ENCODE measurements at regions not wholly inside any gene's neighbourhood (a gene's known extent, or its start where the extent isn't known, plus 50 kb on each side); places are given as distances from the start of the nearest gene placed in this dataset.

DNA sequence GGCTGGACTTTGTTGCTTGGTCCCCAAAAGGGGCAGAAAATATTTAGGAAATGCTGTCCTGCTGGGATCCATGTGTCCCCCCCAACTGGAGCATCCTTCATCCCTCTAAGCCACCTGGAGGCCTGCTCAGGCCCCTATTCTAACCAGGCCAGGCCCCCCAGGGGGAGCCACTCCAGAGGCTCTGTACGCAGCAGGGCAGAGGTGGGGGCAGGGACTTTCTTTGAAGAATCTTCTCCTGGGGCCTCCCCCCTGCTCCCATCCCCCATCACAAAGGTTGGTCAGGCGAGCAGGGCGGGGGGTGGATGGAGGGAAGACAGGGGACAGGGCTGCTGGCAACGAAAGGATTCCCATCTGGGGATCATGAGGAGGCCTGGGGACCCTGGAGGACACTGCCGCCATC is 170.8 kb downstream of the MN1 start:
- DNase-seq (ENCODE audit: low read depth, low spot score) = no peak

DNA sequence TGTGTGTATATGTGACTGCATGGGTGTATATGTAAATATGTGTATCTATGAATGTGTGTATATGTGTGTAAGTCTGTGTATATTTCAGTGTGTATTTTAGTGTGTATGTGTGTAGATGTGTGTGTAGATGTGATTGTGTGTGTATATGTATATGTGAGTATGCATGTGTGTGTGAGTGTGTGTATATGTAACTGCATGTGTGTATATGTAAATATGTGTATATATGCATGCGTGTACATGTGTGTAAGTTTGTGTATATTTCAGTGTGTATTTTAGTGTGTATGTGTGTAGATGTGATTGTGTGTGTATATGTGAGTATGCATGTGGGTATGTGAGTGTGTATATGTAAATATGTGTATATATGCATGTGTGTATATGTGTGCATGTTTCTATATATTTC is 169.9 kb downstream of the MN1 start:
- no peak for DNase-seq (ENCODE audit: low read depth, low spot score)

DNA sequence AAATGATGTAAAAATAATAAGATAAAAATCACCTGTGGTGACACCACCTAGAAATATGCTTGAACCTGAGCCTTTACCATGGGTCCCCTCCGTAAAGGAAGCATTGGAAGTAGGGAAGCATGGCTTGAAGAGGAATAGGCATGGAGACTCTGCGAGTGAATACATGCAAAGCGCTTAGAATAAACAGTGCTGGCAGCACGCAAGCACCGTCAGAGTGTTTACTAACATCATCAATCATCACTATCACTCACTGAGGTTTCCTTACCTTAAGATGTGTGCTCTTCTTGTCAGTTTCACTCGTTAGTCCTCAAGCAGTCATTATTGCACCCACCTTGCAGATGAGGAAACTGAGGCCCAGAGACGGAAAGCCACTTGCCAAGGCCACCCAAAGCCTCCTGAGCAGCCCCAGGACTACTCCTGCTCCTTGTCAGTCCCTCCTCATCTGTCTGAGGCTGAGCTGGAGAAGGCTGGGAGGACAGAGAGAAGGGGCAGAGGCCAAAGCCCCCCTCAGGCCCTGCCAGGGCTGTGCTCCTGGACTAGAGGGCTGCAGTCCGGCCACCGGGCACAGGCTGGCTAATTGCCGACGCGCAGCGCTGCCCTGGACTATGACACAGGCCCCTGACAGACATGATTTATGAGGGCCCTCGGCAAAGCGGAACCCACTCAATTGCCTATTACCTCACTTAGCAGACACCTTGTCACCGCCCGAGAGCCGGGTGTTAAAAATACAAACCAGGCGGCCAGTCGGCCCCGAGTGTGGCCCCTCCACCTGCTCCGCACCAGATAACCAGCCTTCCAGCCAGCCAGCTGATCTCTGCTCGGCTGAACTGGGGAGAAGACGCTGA is 168.9 kb downstream of the MN1 start:
- DNase-seq (ENCODE audit: low read depth, low spot score) = no peak

- DNase-seq (ENCODE audit: low read depth, low spot score) = no peak
These were observed 168.2 kb downstream of the MN1 start for GRCh38 chr22:27633296-27633871.

DNA sequence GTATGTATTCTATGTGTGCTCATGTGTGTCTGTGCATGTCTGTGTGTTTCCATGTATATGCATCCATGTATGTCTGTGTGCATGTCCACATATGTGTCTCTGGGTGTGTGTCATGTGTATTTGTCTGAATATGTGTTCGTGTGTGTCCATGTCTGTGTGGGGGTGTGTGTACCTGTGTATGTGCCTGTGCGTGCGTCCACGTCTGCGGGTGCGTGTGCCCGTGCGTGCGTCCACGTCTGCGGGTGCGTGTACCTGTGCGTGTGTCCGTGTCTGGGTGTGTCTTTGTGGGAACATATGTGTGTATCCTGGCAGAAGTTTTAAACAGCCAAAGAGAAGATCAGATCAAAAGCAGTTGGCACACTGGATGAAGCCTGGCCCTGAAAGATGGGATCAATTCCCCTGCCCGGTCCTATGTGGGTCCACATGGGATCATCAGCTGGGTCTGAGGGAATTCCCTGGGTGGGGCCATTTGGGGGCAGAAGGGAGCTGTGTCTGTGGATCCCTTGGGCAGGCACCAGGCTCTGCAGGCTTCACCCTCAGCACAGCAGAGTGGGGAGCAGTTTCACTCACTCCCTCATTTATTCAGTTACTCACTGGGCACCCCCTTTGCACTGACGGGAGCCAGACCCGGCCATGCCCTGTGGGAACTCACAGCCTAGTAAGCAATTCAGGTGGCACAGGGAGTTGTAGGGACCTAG is 167.4 kb downstream of the MN1 start:
- no peak for DNase-seq (ENCODE audit: low read depth, low spot score)

DNA sequence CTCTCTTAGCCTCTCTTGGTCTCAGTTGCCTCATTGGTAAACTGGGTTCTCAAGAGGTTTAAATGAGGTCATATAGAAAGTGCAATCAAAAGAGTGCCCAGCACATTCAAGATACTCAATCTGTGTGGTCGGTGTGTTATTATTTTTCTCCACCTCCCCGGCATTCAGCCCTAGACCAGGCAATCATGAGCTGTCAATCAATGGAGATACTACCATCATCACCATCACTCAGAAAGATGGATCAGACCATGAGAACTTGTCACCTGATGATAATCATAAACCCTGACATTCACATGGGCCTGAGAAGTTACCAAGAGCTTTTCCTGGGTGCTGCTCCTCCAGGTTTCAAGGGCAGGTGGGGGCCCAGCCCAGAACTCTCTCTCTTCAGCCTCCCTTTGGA is 166.1 kb downstream of the MN1 start:
- no peak for DNase-seq (ENCODE audit: low read depth, low spot score)

DNA sequence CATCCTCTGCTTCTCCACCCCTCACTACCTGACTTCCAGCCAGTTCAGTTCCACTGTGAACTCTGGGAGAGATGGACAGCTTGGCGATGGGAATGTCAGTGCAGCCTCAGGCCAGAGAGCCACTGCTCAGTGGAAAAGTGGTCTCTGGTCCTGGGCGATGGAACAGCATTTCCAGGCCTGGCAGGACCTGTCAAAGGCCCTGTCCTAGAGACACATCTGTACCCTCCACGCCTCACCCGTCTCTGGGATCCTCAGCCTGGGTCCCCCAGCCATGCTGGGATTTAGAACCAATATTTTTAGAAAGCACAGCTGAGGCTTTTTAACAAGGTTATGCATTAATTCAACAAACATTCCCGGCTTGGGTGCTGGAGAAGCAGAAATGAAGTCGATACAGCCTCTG is 165.7 kb downstream of the MN1 start:
- no peak for DNase-seq (ENCODE audit: low read depth, low spot score)

GRCh38 chr22:27636716-27637508 is 164.6 kb downstream of the MN1 start:
- no peak for DNase-seq (ENCODE audit: low read depth, low spot score)

DNA sequence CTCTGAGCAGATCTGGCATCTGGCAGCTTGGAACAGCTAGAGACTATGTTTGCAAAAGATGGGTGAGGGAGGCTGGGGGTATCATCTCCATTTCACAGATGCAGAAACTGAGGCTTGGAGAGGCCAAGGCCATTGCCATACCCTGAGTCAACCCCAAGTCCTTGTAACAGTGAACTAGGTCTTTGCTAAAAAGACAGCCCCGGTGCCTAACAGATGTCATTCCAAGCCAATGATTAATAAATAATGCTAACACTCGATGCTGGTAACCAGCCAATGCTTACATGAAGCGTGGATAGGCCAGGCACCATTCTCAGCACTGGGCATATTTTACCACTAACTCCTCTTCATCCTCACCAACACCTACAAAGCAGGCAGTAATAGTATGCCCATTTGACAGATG is 164.0 kb downstream of the MN1 start:
- DNase-seq (ENCODE audit: low read depth, low spot score) = no peak

DNA sequence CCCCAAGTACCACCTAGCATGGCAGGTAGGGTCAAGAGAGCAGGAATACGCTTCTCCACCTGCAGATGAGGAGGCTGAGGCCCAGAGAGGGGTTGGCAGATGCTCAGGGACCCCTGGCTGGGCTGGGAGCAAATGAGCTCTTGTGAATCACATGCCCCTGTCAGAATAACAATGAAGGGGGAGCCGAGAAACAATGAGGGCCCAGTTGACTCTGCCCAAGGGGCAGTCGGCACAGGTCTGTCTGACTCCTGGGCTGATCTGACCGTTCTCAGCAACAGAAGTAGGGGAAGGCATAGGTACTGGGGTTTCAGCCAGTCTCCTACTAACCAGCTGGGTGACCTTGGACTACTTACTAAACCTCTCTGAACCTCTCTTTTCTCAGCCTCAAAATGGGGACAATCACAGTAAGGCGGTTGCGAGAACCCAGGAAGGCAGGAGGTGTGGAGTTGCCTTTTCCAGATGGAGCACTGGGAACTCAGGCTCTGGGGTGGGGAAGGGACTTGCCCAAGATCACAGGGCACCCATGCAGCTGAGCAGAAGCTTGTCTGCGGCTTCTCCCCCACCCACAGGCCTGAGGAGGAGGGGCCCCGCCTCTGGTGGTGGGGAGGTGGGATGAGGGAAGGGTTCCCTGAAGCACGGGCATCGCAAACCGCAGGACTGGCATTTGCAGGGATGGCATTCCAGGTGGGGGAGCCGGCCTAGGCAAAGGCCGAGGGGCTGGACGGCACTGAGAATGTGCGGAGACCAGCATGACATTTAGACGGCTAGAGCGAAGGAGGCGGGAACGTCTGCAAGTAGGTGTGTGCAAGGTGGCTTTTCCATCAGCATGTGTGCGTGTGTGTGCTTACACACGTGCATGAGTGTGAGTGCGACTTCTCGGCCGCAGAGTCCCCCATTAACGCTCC is 163.0 kb downstream of the MN1 start:
- no peak for DNase-seq (ENCODE audit: low read depth, low spot score)

- DNase-seq (ENCODE audit: low read depth, low spot score) = peak; percentile 90
These were observed 162.1 kb downstream of the MN1 start for GRCh38 chr22:27639248-27640086.

- DNase-seq (ENCODE audit: low read depth, low spot score) = no peak
These were observed 160.3 kb downstream of the MN1 start for GRCh38 chr22:27641049-27641795.

DNA sequence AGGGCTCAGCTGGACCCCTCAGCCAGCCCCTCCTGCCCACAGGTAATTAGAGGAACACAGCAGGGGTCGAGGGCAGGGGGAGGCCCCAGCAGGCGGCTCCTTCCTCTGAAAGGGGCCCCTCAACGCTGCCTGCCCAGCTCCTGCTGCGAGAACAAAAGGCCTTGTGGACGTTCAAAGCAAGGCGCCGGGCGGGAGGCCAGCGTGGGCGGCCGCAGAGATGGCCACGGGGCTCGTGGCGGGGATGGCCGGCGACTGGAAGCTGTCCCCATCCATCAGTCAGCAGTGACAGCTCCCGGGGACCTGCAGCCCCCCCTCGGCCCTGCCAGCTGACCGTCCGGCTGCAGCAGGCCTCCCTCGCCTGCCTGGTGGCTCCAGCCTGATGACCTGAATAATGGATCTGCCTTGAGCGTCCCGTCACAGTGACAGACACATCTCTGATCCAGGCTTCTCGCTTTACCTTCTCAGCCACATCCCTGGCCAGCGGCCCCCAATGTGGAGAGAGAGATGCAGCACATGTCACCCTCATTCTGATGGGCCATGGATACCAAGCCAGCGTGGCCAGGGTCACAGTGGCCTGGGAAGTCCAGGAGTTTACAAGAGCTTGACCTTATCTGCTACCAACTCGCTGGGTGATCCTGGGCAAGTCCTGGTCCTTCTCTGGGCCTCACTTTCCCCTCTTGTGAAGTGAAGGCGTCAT is 159.3 kb downstream of the MN1 start:
- DNase-seq (ENCODE audit: low read depth, low spot score) = no peak

GRCh38 chr22:27643907-27644306 is 157.6 kb downstream of the MN1 start:
- DNase-seq (ENCODE audit: low read depth, low spot score) = no peak

GRCh38 chr22:27644566-27644965 is 157.0 kb downstream of the MN1 start:
- DNase-seq (ENCODE audit: low read depth, low spot score) = no peak

GRCh38 chr22:27647540-27647939 is 154.0 kb downstream of the MN1 start:
- no peak for DNase-seq (ENCODE audit: low read depth, low spot score)

DNA sequence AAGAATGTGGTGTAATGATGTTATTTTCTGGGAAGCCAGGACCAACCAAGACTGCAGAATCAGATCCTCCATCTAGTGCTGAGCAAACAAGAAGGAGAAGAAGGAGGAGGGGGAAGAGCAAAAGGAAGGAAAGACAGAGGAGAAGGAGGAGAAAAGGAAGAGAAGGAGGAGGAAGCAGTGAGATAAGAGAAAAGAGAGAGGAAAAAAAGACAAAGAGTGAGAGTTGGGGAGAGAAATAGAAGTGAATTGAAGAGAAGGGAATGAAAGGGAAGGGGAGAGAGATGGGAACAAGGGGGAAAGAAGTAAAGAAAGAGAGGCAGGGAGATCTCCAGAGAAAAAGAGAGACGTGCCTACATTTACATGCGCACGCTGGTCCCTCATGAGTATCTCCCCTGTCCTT is 153.5 kb downstream of the MN1 start:
- no peak for DNase-seq (ENCODE audit: low read depth, low spot score)

- DNase-seq (ENCODE audit: low read depth, low spot score) = no peak
These were observed 152.7 kb downstream of the MN1 start for GRCh38 chr22:27648853-27649252.

GRCh38 chr22:27650572-27650971 is 151.0 kb downstream of the MN1 start:
- DNase-seq (ENCODE audit: low read depth, low spot score) = no peak

Data from brain pericyte (primary cell).